22Rv1 (cell line): ENCODE measurements at regions not wholly inside any gene's neighbourhood (a gene's known extent, or its start where the extent isn't known, plus 50 kb on each side); places are given as distances from the start of the nearest gene placed in this dataset.

Experiments
- CTCF ChIP-seq: fragments of 450-650 bp; IDR thresholded peaks from 2 replicates; pipeline ENCODE4 v1.5.1; 2017; ENCODE audit warnings: mild to moderate bottlenecking
- ZFX ChIP-seq: fragments of 450-650 bp; IDR thresholded peaks from 2 replicates; pipeline ENCODE4 v1.6.1; 2017; ENCODE audit warnings: antibody characterized with exemption, borderline replicate concordance

- no peak for TF ChIP-seq CTCF
- no peak for TF ChIP-seq ZFX
These were observed 395.5 kb downstream of the EFNB2 start for GRCh38 chr13:106139942-106140341.
